Adrenal gland (tissue), 5 donors: ENCODE measurements at regions not wholly inside any gene's neighbourhood (a gene's known extent, or its start where the extent isn't known, plus 50 kb on each side); places are given as distances from the start of the nearest gene placed in this dataset.

Source experiments
- POLR2A ChIP-seq, 2 donors: fragments of 450-650 bp; IDR thresholded peaks; one replicate each; pipeline ENCODE4 v1.6.1; 2017; ENCODE audit warnings: antibody characterized with exemption in 2 of 2, mild to moderate bottlenecking in 2 of 2, moderate library complexity in 1 of 2
- TF ChIP-seq, protein P1 (sequence below), 6 experiments: fragments of 450-650 bp in 4 of 6; fragments of 200-600 bp in 2 of 6; sonication (generic) in 1 of 6; IDR thresholded peaks; 1 replicate in 5 of 6; 2 replicates in 1 of 6; pipeline versions ENCODE4 v1.5.1 to v1.8.0; 2016 to 2021; ENCODE audit warnings: antibody characterized with exemption in 6 of 6, mild to moderate bottlenecking in 2 of 6, moderate library complexity in 1 of 6
- donor health status: DM: no; HTN: no; CAD: no.

GRCh38 chr13:40259899-40260298 is 406.5 kb downstream of the FOXO1 start:
- TF ChIP-seq, protein P1, sequence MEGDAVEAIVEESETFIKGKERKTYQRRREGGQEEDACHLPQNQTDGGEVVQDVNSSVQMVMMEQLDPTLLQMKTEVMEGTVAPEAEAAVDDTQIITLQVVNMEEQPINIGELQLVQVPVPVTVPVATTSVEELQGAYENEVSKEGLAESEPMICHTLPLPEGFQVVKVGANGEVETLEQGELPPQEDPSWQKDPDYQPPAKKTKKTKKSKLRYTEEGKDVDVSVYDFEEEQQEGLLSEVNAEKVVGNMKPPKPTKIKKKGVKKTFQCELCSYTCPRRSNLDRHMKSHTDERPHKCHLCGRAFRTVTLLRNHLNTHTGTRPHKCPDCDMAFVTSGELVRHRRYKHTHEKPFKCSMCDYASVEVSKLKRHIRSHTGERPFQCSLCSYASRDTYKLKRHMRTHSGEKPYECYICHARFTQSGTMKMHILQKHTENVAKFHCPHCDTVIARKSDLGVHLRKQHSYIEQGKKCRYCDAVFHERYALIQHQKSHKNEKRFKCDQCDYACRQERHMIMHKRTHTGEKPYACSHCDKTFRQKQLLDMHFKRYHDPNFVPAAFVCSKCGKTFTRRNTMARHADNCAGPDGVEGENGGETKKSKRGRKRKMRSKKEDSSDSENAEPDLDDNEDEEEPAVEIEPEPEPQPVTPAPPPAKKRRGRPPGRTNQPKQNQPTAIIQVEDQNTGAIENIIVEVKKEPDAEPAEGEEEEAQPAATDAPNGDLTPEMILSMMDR (IDR thresholded peaks at IDR 0.05) = no peak
- TF ChIP-seq POLR2A (IDR thresholded peaks at IDR 0.05) = no peak
